ENCODE measurements at regions not wholly inside any gene's neighbourhood (a gene's known extent, or its start where the extent isn't known, plus 50 kb on each side); places are given as distances from the start of the nearest gene placed in this dataset.

DNA sequence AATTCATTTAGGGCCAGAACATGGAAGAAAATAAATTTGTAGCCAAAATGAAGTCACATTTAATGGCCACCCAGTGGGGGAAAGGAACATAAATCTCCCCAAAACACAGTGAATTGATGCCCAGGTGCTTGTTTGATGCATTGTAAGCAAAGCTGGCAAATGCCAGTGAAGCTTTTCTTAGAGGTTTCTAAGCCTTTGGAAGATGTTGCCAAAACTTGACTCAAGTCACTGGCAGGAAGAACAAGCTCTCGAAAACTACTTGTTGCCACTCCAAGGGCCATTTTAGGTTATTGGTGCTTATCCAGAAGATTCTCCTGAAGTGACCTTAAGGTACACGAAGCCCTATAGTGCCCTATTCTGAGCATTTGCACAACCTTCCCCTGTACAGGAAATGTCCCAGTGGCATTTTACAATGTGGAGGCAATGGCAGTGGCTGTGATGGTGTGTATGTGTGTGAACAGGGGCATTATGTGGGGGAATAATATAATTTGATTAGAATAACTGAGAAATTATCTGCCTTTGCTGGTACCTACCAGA is 89.5 kb upstream of the NOVA1 start:
- TF ChIP-seq, protein P1, sequence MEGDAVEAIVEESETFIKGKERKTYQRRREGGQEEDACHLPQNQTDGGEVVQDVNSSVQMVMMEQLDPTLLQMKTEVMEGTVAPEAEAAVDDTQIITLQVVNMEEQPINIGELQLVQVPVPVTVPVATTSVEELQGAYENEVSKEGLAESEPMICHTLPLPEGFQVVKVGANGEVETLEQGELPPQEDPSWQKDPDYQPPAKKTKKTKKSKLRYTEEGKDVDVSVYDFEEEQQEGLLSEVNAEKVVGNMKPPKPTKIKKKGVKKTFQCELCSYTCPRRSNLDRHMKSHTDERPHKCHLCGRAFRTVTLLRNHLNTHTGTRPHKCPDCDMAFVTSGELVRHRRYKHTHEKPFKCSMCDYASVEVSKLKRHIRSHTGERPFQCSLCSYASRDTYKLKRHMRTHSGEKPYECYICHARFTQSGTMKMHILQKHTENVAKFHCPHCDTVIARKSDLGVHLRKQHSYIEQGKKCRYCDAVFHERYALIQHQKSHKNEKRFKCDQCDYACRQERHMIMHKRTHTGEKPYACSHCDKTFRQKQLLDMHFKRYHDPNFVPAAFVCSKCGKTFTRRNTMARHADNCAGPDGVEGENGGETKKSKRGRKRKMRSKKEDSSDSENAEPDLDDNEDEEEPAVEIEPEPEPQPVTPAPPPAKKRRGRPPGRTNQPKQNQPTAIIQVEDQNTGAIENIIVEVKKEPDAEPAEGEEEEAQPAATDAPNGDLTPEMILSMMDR (IDR thresholded peaks at IDR 0.05), result no peak
- TF ChIP-seq EZH2 (IDR thresholded peaks at IDR 0.05; ENCODE audit: borderline replicate concordance, insufficient read depth, low read depth, low read length, poor library complexity, severe bottlenecking), result no peak
